GM19463 (cell line): ENCODE measurements at regions not wholly inside any gene's neighbourhood (a gene's known extent, or its start where the extent isn't known, plus 50 kb on each side); places are given as distances from the start of the nearest gene placed in this dataset.
"Not testable (repeated sequence)": the region's sequence is repeated elsewhere in the genome, so short reads cannot be mapped to it uniquely, and the experiment has no call there.

Experiments
- ATAC-seq: cut with Tn5 transposase; IDR thresholded peaks from one replicate; pipeline ENCODE4 v1.9.1; 2021; ENCODE audit warnings: mild to moderate bottlenecking, moderate library complexity; ENCODE audit not compliant: unreplicated experiment

- ATAC-seq, result no peak
Observed at GRCh38 chr2:7516484-7517063, 599.4 kb downstream of the RNF144A start.

DNA sequence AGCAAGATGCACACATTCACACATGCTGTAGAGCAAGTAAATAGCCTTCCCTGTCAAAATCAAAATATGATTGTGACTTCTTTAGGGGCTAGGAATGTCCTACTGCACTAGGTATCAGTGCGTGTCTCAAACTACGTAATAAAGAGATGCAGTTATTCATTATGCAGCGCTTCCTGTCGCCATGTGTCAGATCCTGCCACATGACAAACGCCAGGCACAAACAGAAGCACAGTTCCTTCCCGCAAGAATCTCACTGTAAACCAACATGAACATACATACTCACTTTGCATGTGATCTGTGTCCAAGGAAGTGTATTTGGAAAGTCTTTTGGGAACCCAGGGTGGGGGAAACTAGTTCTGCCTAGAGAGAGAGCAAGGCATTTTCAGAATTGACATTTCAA lies 599.9 kb downstream of the RNF144A start:
- no peak for ATAC-seq

DNA sequence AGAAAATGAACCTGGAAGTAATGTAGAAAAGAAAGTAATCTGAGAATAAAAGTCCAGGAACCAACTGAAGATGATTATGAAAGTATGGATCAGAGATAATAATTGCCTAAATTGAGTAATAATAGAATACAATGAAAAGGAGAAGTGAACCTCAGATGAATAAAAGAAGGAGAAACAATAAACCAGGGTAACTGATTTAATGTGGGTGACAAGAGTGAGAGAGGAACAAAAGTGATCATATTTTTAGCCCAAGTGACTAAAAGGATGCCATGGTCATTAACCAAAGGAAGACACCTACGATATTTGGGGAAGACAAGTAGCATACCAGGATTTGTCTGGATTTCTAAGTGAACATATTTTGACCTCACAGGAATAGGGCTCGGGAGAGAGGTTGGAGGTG lies 600.6 kb downstream of the RNF144A start:
- ATAC-seq, result no peak

GRCh38 chr2:7523481-7524120 lies 606.4 kb downstream of the RNF144A start:
- no peak for ATAC-seq

DNA sequence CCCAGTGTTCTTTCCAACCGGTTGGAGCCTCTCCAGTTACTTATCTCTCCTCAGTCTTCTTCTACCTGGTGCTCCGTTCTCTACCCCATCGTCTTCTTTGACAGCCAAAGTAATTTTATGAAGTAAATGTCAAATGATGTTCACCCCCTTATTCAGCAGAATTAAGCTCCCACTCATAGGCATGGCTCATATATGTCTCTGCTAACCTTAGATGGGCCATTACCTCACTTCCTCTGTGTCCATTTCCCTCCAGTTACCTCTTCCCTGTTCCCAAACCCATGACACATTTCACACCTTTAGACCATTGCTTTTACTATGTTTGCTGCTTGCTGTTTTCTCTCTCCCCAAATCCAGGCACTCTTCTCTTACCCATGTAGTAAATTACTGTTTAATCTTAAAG lies 607.0 kb downstream of the RNF144A start:
- ATAC-seq, result no peak

DNA sequence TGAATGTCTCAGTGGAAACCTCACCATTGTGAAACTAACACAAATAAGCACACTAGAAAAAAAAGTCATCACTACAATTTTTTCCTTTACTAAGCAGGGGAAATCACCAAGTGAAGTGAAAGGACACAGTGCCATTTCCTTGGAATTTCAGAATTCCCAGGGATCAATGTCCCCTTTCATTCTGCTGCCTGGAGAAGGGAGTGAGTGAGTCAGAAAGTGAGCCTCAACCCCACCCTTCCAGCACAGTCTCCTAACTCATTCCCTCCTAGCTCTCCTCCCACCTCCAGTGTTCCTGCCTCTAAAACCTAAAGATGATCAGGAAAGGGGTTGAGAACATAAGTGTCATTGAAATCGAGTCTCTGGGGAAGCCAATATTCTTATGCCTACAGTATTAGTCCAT lies 608.5 kb downstream of the RNF144A start:
- no peak for ATAC-seq

GRCh38 chr2:7527165-7527722 lies 610.0 kb downstream of the RNF144A start:
- no peak for ATAC-seq

- no peak for ATAC-seq
Observed at GRCh38 chr2:7530001-7530400, 612.8 kb downstream of the RNF144A start.

GRCh38 chr2:7539077-7539476 lies 621.9 kb downstream of the RNF144A start:
- no peak for ATAC-seq

DNA sequence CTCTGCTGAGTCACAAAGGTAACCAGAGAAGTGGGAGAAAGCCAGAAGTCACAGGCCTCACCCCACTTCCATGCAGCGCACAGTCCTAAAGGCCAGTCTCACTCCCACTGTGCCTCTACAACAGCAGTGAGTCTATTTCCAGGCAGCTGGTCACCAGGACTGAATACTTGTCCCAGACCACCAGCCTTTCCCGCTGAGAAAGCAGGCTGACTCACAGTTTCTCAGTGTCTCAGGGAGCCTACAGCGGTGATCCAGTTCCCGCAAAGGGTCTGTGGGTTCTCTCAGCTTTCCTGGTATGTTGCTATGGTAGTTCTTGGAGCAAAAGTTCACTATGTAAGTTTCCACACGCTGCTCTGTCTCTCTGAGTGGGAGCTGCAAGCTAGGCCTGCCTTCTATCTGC lies 622.5 kb downstream of the RNF144A start:
- ATAC-seq, result no peak

DNA sequence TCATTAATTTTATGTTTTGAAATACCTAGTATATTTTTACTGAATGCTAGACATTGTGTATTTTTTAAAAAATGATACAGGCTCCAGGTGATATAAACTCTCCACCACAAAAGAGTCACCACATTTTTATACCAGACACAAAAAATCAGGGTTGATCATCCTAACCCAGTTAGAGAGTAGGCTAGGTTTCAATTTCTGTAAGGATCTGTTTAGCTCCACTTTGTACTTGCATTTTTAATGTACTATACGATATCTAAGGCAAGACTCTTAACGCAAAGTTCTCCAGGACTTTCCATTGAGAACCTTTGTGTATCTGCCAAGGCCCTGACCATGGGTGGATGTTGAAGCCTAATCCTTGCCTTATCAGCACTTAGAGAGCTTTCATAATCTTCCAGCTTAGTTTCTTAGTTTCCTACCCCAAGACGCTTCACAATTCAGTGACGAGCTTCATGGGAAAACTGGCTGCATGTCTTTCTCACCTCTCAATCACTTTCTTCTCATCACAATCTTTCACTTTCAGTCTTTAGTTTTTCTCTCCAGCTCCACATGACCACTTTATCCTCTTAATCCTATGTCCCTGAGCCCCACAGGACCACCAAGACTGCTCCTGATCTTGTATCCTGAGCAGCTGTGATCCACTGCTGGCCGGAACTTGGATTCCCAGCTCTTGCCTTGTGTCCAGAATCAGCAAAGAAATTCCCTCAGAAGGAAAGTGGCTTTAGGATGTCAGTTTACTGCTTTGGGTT lies 635.8 kb downstream of the RNF144A start:
- ATAC-seq, result no peak

DNA sequence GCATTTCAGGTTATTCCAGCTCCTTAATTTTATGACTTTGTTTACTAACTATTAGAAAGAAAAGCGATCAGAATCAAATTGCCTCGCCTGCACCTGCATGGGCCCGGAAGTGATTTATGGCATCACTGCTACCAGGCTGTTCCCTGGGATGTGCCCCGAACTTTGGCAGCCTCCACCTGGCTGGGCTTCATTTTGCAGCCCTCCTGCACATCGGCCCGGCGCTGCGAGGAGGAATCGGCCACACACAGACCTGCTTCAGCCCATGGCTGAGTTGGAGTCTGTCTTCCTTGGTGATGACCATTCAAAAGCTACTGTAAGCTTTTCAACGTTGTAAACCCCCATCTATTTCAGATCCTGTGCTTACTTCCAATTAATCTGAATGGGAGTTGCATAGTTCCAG lies 638.0 kb downstream of the RNF144A start:
- ATAC-seq, result no peak

GRCh38 chr2:7557376-7557775 lies 640.2 kb downstream of the RNF144A start:
- no peak for ATAC-seq

- ATAC-seq, result no peak
Observed at GRCh38 chr2:7559791-7560190, 642.6 kb downstream of the RNF144A start.

DNA sequence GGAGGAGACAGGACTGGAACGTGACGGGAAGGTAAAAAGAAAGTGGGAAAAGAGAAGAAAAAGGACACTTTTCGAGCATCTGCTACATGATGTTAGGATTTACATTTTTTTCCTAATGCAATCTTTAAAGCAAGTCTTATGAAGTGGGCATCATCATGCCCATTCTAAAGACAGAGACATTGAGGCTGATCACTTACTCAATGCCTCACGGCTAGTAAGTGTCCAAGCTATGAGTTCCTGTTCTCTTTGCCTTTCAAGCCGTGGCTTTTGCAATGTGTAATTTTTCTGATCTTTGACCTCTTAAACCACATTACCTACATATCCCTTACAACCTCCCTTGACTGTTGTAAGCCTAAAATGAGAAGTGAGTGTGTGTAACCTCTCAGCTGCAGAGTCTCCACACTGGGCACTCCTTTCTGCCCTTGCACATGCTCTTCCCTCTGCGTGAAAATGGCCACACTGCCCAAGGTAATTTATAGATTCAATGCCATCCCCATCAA lies 649.2 kb downstream of the RNF144A start:
- no peak for ATAC-seq

DNA sequence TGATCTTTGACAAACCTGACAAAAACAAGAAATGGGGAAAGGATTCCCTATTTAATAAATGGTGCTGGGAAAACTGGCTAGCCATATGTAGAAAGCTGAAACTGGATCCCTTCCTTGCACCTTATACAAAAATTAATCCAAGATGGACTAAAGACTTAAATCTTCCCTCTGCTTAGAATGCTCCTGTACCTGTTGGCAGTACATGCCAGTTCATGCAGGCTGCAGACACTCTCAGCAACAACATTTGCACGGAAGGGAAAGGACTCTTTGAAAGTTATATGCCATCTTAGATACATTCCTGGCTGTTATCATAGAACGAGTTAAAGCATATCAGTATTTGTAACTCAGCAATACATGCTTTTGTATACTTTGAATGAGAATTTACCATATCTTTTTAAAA lies 649.9 kb downstream of the RNF144A start:
- ATAC-seq, result not testable (repeated sequence)

GRCh38 chr2:7567646-7568045 lies 650.4 kb downstream of the RNF144A start:
- ATAC-seq, result no peak

DNA sequence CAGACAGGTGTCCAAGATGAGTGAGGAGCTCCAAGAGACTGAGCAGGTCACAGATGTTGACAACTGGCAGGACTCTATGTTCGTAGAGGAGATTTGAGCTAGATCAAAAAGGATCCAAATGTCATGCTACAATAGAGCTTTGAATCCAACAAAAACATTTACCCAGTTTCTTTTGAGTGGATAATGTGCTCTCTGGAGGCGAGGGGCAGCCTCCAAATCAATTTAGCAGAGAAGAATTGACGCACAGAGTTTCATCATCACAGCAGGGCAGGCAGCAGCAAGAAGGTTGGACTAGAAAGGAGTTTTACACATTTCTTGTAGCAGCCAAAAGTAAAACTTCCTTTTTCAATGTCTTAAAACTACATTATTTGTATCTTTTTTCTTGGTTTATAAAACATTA lies 653.0 kb downstream of the RNF144A start:
- no peak for ATAC-seq

- ATAC-seq, result no peak
Observed at GRCh38 chr2:7571701-7572100, 654.5 kb downstream of the RNF144A start.

DNA sequence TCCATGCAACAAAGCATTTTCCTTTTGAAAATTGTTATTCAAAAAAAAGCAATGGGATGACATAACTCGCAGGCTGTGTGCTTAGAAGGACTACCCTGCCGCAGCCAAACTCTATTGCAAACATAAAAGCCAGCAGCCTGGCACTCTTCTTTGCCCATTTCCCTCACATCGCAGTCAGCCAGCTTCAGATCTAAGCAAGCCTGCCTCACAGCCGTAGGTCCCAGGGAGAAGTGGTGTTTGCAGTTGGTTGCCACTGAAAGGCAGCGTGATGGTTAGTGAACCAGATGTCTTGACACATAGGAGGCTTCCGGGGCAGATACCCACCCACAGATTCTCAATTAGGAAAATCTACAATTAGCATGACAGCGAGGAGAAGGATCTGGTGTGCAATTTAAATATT lies 655.2 kb downstream of the RNF144A start:
- ATAC-seq, result no peak

- ATAC-seq, result no peak
Observed at GRCh38 chr2:7573166-7573825, 656.1 kb downstream of the RNF144A start.
